Liver (tissue), 8 donors: ENCODE measurements at regions not wholly inside any gene's neighbourhood (a gene's known extent, or its start where the extent isn't known, plus 50 kb on each side); places are given as distances from the start of the nearest gene placed in this dataset.
"Not testable (repeated sequence)": the region's sequence is repeated elsewhere in the genome, so short reads cannot be mapped to it uniquely, and the experiment has no call there.

Experiments
- DNase-seq: peaks from one replicate; pipeline ENCODE4 v3.0.0-alpha.2; 2017; ENCODE audit warnings: low spot score
- H3K27ac ChIP-seq, 2 donors: one replicate each; pipeline ENCODE4 v1.7.0; 2013; ENCODE audit warnings: inconsistent platforms in 2 of 2, low read length in 2 of 2, control low read depth in 1 of 2, low read depth in 1 of 2, mild to moderate bottlenecking in 1 of 2
- H3K27me3 ChIP-seq, 4 donors: one replicate each; pipeline versions ENCODE4 v1.6.1 to v1.7.0; 2013; ENCODE audit warnings: low read length in 3 of 4, inconsistent platforms in 1 of 4, mild to moderate bottlenecking in 1 of 4, moderate library complexity in 1 of 4; ENCODE audit not compliant: control insufficient read depth in 4 of 4, insufficient read depth in 4 of 4
- H3K36me3 ChIP-seq, 4 donors: one replicate each; pipeline versions ENCODE4 v1.6.1 to v1.7.0; 2013; ENCODE audit warnings: low read length in 3 of 4, mild to moderate bottlenecking in 3 of 4, low read depth in 1 of 4, moderate library complexity in 1 of 4; ENCODE audit not compliant: control insufficient read depth in 4 of 4, insufficient read depth in 3 of 4
- H3K4me1 ChIP-seq, 4 donors: one replicate each; pipeline versions ENCODE4 v1.6.1 to v1.7.0; 2013; ENCODE audit warnings: low read length in 3 of 4, mild to moderate bottlenecking in 3 of 4, moderate library complexity in 1 of 4; ENCODE audit not compliant: control insufficient read depth in 4 of 4, insufficient read depth in 4 of 4
- H3K4me3 ChIP-seq, 3 donors: one replicate each; pipeline versions ENCODE4 v1.6.1 to v1.7.0; 2013; ENCODE audit warnings: low read length in 3 of 3, control low read depth in 1 of 3, low read depth in 1 of 3, mild to moderate bottlenecking in 1 of 3
- H3K9ac ChIP-seq, 2 donors: one replicate each; pipeline ENCODE4 v1.7.0; 2013; ENCODE audit warnings: low read length in 2 of 2, mild to moderate bottlenecking in 2 of 2, moderate library complexity in 2 of 2, control low read depth in 1 of 2, low read depth in 1 of 2
- H3K9me3 ChIP-seq, 4 donors: one replicate each; pipeline versions ENCODE4 v1.6.1 to v1.7.0; 2013; ENCODE audit warnings: low read length in 3 of 4; ENCODE audit not compliant: control insufficient read depth in 4 of 4
- ATF3 ChIP-seq: IDR thresholded peaks from 2 replicates; pipeline ENCODE4 v1.6.1; 2016; ENCODE audit warnings: antibody characterized with exemption
- CTCF ChIP-seq: fragments of 150-350 bp; IDR thresholded peaks from 2 replicates; pipeline ENCODE4 v1.5.1; 2017; ENCODE audit warnings: improper control_type of control experiment, low read depth, low read length; ENCODE audit not compliant: missing input control
- EGR1 ChIP-seq, 2 donors: IDR thresholded peaks; 2 replicates each; pipeline ENCODE4 v1.6.1; 2016 to 2018; ENCODE audit warnings: antibody characterized with exemption in 2 of 2, low read depth in 2 of 2
- FOXA2 ChIP-seq: IDR thresholded peaks from 2 replicates; pipeline ENCODE4 v1.6.1; 2016; ENCODE audit warnings: antibody characterized with exemption
- GABPA ChIP-seq, 2 donors: IDR thresholded peaks in 1 of 2; conservative IDR thresholded peaks in 1 of 2; 2 replicates each; pipeline ENCODE4 v1.6.1; 2016; ENCODE audit warnings: antibody characterized with exemption in 2 of 2, mild to moderate bottlenecking in 1 of 2, moderate library complexity in 1 of 2
- HNF4A ChIP-seq, 2 donors: conservative IDR thresholded peaks; 2 replicates each; pipeline ENCODE4 v1.6.1; 2016; ENCODE audit warnings: antibody characterized with exemption in 2 of 2, mild to moderate bottlenecking in 2 of 2
- HNF4G ChIP-seq: IDR thresholded peaks from 2 replicates; pipeline ENCODE4 v1.6.1; 2016; ENCODE audit warnings: antibody characterized with exemption
- JUND ChIP-seq, 2 donors: IDR thresholded peaks; 2 replicates each; pipeline ENCODE4 v1.6.1; 2016; ENCODE audit warnings: antibody characterized with exemption in 2 of 2
- MAX ChIP-seq: IDR thresholded peaks from 2 replicates; pipeline ENCODE4 v1.6.1; 2016; ENCODE audit warnings: antibody characterized with exemption
- NR2F2 ChIP-seq: IDR thresholded peaks from 2 replicates; pipeline ENCODE4 v1.6.1; 2016; ENCODE audit warnings: antibody characterized with exemption
- RAD21 ChIP-seq, 2 donors: IDR thresholded peaks; 2 replicates each; pipeline ENCODE4 v1.6.1; 2016; ENCODE audit warnings: antibody characterized with exemption in 2 of 2, mild to moderate bottlenecking in 2 of 2
- REST ChIP-seq: IDR thresholded peaks from 2 replicates; pipeline ENCODE4 v1.6.1; 2016; ENCODE audit warnings: antibody characterized with exemption, mild to moderate bottlenecking
- RXRA ChIP-seq, 2 donors: IDR thresholded peaks; 2 replicates each; pipeline ENCODE4 v1.6.1; 2017 to 2018; ENCODE audit warnings: antibody characterized with exemption in 2 of 2, mild to moderate bottlenecking in 1 of 2
- SP1 ChIP-seq: IDR thresholded peaks from 2 replicates; pipeline ENCODE4 v1.6.1; 2018; ENCODE audit warnings: antibody characterized with exemption, mild to moderate bottlenecking
- YY1 ChIP-seq: IDR thresholded peaks from 2 replicates; pipeline ENCODE4 v1.6.1; 2016; ENCODE audit warnings: antibody characterized with exemption, mild to moderate bottlenecking
- ZBTB33 ChIP-seq: IDR thresholded peaks from 2 replicates; pipeline ENCODE4 v1.6.1; 2016; ENCODE audit warnings: antibody characterized with exemption
- WGBS: extraction: QIAGEN DNeasy Blood & Tissue Kit; methylation state at CpG from one replicate; pipeline ENCODE4 v1.1.7; 2013; 5-methylcytosine and 5-hydroxymethylcytosine counted together
- donor health status: healthy.
- donor health status: healthy.
- donor health status: healthy.
- donor health status: healthy.
- donor health status: healthy.

- TF ChIP-seq YY1 = no peak
Measured at GRCh38 chr4:30068234-30068633, 651.9 kb upstream of the PCDH7 start (continued).

- Histone ChIP-seq H3K4me1 (no peaks in the 10 kb centered on the region), H3K27ac (no peak overlapping the region), H3K9ac (no peak overlapping the region), H3K4me3 (no peak overlapping the region), H3K36me3 (no peaks in the 10 kb centered on the region), H3K27me3 (no peaks in the 10 kb centered on the region), H3K9me3 (no peaks in the 10 kb centered on the region)
- DNase-seq = no peak
- WGBS = 73% methylated on average over 3 of the region's 3 CpGs
- TF ChIP-seq FOXA2 (no peak), EGR1 (IDR thresholded peaks at IDR 0.05; ENCODE audit: low read depth in 2 of 2) (no peak), HNF4G (no peak), RXRA (IDR thresholded peaks at IDR 0.05) (no peak), CTCF (no peak), NR2F2 (no peak), YY1 (no peak), RAD21 (IDR thresholded peaks at IDR 0.05) (no peak), GABPA (IDR thresholded peaks at IDR 0.05 in 1 of 2, conservative IDR thresholded peaks at IDR 0.05 in 1 of 2) (no peak), ZBTB33 (no peak), REST (no peak), JUND (IDR thresholded peaks at IDR 0.05) (no peak), HNF4A (conservative IDR thresholded peaks at IDR 0.05) (no peak), ATF3 (no peak), MAX (no peak), SP1 (no peak)
Measured at GRCh38 chr4:30073011-30073710, 647.0 kb upstream of the PCDH7 start.

GRCh38 chr4:30092420-30093128, 627.6 kb upstream of the PCDH7 start:
- not testable (repeated sequence) for DNase-seq, H3K27me3 ChIP-seq, H3K9me3 ChIP-seq, H3K36me3 ChIP-seq, H3K9ac ChIP-seq, H3K4me1 ChIP-seq, H3K4me3 ChIP-seq, H3K27ac ChIP-seq
- WGBS = 95% methylated on average over 37 of the region's 37 CpGs
